ENCODE measurements at regions not wholly inside any gene's neighbourhood (a gene's known extent, or its start where the extent isn't known, plus 50 kb on each side); places are given as distances from the start of the nearest gene placed in this dataset.

DNA sequence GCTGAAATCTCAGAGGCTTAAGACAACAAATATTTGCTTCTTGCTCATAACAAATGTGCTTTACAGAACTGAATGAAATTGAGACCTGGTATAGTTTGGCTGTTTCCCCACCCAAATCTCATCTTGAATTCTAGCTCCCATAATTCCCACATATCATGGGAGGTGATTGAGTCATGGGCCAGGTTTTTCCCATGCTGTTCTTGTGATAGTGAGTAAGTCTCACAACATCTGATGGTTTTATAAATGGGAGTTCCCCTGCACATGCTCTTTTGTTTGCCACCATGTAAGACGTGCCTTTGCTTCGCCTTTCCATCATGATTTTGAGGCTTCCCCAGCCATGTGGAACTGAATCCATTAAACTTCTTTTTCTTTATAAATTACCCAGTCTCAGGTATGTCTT is 221.1 kb upstream of the DIPK2B start:
- Histone ChIP-seq H2AFZ (ENCODE audit: control insufficient read depth, low read length) (no peak overlapping the region), H3K4me2 (ENCODE audit: control insufficient read depth, extremely low read depth, insufficient read depth, low read depth, low read length) (no peak overlapping the region), H3K9me1 (ENCODE audit: control insufficient read depth, extremely low read depth, insufficient read depth, low read length) (no peaks in the 10 kb centered on the region), H3K4me3 (ENCODE audit: control insufficient read depth in 2 of 3, extremely low read depth in 1 of 3, insufficient read depth in 2 of 3, low read depth in 1 of 3, low read length in 3 of 3) (no peak overlapping the region), H3K9ac (ENCODE audit: control insufficient read depth, extremely low read depth, insufficient read depth, low read length) (no peak overlapping the region), H3K79me2 (ENCODE audit: control insufficient read depth, insufficient read depth, low read length) (no peaks in the 10 kb centered on the region), H4K20me1 (ENCODE audit: control insufficient read depth, extremely low read depth, insufficient read depth, low read length) (no peaks in the 10 kb centered on the region), H3K27ac (ENCODE audit: control insufficient read depth, insufficient read depth, low read length) (no peak overlapping the region), H3K27me3 (ENCODE audit: control insufficient read depth, extremely low read depth, insufficient read depth, low read length) (peaks cover 5% of the 10 kb centered on the region), H3K36me3 (ENCODE audit: control insufficient read depth in 2 of 2, extremely low read depth in 1 of 2, insufficient read depth in 2 of 2, low read length in 2 of 2) (no peaks in the 10 kb centered on the region), H3K4me1 (ENCODE audit: control insufficient read depth, extremely low read depth, insufficient read depth, low read length) (no peaks in the 10 kb centered on the region), H3K9me3 (ENCODE audit: control insufficient read depth, low read depth, low read length) (no peaks in the 10 kb centered on the region)
- no peak for TF ChIP-seq EZH2 (IDR thresholded peaks at IDR 0.05; ENCODE audit: low read length)
- TF ChIP-seq, protein P1, sequence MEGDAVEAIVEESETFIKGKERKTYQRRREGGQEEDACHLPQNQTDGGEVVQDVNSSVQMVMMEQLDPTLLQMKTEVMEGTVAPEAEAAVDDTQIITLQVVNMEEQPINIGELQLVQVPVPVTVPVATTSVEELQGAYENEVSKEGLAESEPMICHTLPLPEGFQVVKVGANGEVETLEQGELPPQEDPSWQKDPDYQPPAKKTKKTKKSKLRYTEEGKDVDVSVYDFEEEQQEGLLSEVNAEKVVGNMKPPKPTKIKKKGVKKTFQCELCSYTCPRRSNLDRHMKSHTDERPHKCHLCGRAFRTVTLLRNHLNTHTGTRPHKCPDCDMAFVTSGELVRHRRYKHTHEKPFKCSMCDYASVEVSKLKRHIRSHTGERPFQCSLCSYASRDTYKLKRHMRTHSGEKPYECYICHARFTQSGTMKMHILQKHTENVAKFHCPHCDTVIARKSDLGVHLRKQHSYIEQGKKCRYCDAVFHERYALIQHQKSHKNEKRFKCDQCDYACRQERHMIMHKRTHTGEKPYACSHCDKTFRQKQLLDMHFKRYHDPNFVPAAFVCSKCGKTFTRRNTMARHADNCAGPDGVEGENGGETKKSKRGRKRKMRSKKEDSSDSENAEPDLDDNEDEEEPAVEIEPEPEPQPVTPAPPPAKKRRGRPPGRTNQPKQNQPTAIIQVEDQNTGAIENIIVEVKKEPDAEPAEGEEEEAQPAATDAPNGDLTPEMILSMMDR (optimal IDR thresholded peaks at IDR 0.05 in 1 of 3, IDR thresholded peaks at IDR 0.05 in 1 of 3, conservative IDR thresholded peaks at IDR 0.05 in 1 of 3; ENCODE audit: extremely low read depth in 1 of 3, insufficient read depth in 2 of 3, low read length in 3 of 3), result no peak
- dilution Hi-C loops (cut with MboI; ENCODE audit: extremely low pct_ligation_motif_present, low sequenced_read_pairs), result no loop called here
- DNase-seq (ENCODE audit: low read depth, low spot score) (no peak), FAIRE-seq (no peak)

DNA sequence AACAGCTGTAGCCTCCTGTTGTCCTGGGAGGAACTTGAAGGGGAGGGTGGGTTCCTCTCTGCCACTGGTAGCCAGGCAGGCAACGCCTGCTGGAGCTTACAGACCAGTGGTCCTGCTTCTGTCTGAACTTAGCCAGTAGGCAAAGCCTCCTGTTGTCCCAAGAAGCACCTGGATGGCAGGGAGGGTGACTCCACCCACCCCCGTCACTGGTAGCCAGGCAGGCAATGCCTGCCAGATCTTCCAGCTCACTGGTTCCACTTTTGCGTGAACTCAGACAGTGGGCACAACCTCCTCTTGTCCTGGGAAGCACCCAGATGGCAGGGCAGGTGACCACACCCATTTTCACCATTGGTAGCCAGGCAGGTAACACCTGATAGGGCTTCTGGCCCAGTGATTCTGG is 203.5 kb upstream of the DIPK2B start:
- Histone ChIP-seq H3K27me3 (ENCODE audit: control insufficient read depth, extremely low read depth, insufficient read depth, low read length) (no peaks in the 10 kb centered on the region), H3K9ac (ENCODE audit: control insufficient read depth, extremely low read depth, insufficient read depth, low read length) (no peak overlapping the region), H3K9me1 (ENCODE audit: control insufficient read depth, extremely low read depth, insufficient read depth, low read length) (no peaks in the 10 kb centered on the region), H3K9me3 (ENCODE audit: control insufficient read depth, low read depth, low read length) (no peaks in the 10 kb centered on the region), H4K20me1 (ENCODE audit: control insufficient read depth, extremely low read depth, insufficient read depth, low read length) (no peaks in the 10 kb centered on the region), H3K79me2 (ENCODE audit: control insufficient read depth, insufficient read depth, low read length) (no peaks in the 10 kb centered on the region), H3K36me3 (ENCODE audit: control insufficient read depth in 2 of 2, extremely low read depth in 1 of 2, insufficient read depth in 2 of 2, low read length in 2 of 2) (no peaks in the 10 kb centered on the region), H3K4me1 (ENCODE audit: control insufficient read depth, extremely low read depth, insufficient read depth, low read length) (no peaks in the 10 kb centered on the region), H3K4me2 (ENCODE audit: control insufficient read depth, extremely low read depth, insufficient read depth, low read depth, low read length) (no peak overlapping the region), H2AFZ (ENCODE audit: control insufficient read depth, low read length) (no peak overlapping the region), H3K4me3 (ENCODE audit: control insufficient read depth in 2 of 3, extremely low read depth in 1 of 3, insufficient read depth in 2 of 3, low read depth in 1 of 3, low read length in 3 of 3) (no peak overlapping the region), H3K27ac (ENCODE audit: control insufficient read depth, insufficient read depth, low read length) (no peak overlapping the region)
- dilution Hi-C loops (cut with MboI; ENCODE audit: extremely low pct_ligation_motif_present, low sequenced_read_pairs), result no loop called here
- DNase-seq (ENCODE audit: low read depth, low spot score), result no peak
- no peak for FAIRE-seq
- TF ChIP-seq EZH2 (IDR thresholded peaks at IDR 0.05; ENCODE audit: low read length), result no peak
- TF ChIP-seq, protein P1 (optimal IDR thresholded peaks at IDR 0.05 in 1 of 3, IDR thresholded peaks at IDR 0.05 in 1 of 3, conservative IDR thresholded peaks at IDR 0.05 in 1 of 3; ENCODE audit: extremely low read depth in 1 of 3, insufficient read depth in 2 of 3, low read length in 3 of 3), result no peak
